ENCODE measurements at regions not wholly inside any gene's neighbourhood (a gene's known extent, or its start where the extent isn't known, plus 50 kb on each side); places are given as distances from the start of the nearest gene placed in this dataset.

- H2BK120ac ChIP-seq (ENCODE audit: insufficient read depth, low read length, poor library complexity): no peak overlapping the region
- WGBS (ENCODE audit: extremely low coverage, insufficient coverage, insufficient read length): no CpG with 5 or more reads among the region's 4 CpGs
Measured at GRCh38 chr12:77406219-77406905, 341.0 kb upstream of the E2F7 start.

DNA sequence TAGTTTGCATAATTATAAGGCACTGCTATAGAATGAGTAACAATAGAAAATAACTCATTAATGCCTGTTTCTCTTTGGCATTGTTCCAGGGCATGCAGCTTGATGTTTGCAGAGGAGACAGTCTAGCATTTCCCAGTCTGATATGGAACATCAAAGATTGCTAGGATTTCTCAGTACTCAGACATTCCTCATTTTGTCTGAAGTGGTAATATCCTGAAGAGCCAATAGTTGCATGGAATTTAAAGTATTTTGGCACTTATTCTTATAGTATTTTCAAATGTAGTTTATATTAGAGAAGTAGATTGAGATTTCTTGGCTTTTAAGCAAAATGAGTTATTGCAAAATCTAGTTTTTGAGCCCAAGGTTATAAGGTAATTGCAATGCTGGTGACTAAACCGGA is 337.3 kb upstream of the E2F7 start:
- H2AFZ ChIP-seq (ENCODE audit: insufficient read depth, low read length, poor library complexity): no peak overlapping the region
- no peak overlapping the region for H3K27ac ChIP-seq (ENCODE audit: low read depth, low read length)
- peak in 1 of 2 donors; percentile 14 for DNase-seq
- H3K27me3 ChIP-seq (ENCODE audit: insufficient read depth, low read length): no peaks in the 10 kb centered on the region
- H3K4ac ChIP-seq (ENCODE audit: low read depth, low read length): no peak overlapping the region
- H2AK5ac ChIP-seq (ENCODE audit: low read length): no peak overlapping the region
- H4K12ac ChIP-seq (ENCODE audit: low read depth, low read length): no peak overlapping the region
- H3K14ac ChIP-seq (ENCODE audit: low read length): no peak overlapping the region
- no peak overlapping the region for H2BK12ac ChIP-seq (ENCODE audit: low read length)
- H3K9ac ChIP-seq (ENCODE audit: low read length): no peak overlapping the region
- H4K91ac ChIP-seq (ENCODE audit: low read depth, low read length): no peak overlapping the region
- H2BK5ac ChIP-seq (ENCODE audit: low read depth, low read length, poor library complexity): no peak overlapping the region
- no peaks in the 10 kb centered on the region for H3K9me3 ChIP-seq (ENCODE audit: insufficient read depth, low read depth, low read length)
- no peak overlapping the region for H3K4me3 ChIP-seq (ENCODE audit: low read depth, low read length)
- H2BK120ac ChIP-seq (ENCODE audit: insufficient read depth, low read length, poor library complexity): no peak overlapping the region
- H3K36me3 ChIP-seq (ENCODE audit: control insufficient read depth in 1 of 2, insufficient read depth in 2 of 2, low read length in 2 of 2): no peaks in the 10 kb centered on the region
- no peaks in the 10 kb centered on the region for H3K79me1 ChIP-seq (ENCODE audit: low read length)
- H3K4me2 ChIP-seq (ENCODE audit: low read length): no peak overlapping the region
- H3K4me1 ChIP-seq (ENCODE audit: control insufficient read depth in 1 of 2, insufficient read depth in 2 of 2, low read length in 2 of 2): no peaks in the 10 kb centered on the region
- no peaks in the 10 kb centered on the region for H3K79me2 ChIP-seq (ENCODE audit: control insufficient read depth, insufficient read depth, low read length, poor library complexity)
- H3K18ac ChIP-seq (ENCODE audit: low read length): no peak overlapping the region
- H4K8ac ChIP-seq (ENCODE audit: low read depth, low read length): no peak overlapping the region
- WGBS (ENCODE audit: extremely low coverage, insufficient coverage, insufficient read length): no CpG with 5 or more reads among the region's 1 CpG
- no peak overlapping the region for H3K23ac ChIP-seq (ENCODE audit: low read length)

More at GRCh38 chr12:77406219-77406905, 341.0 kb upstream of the E2F7 start:
- H3K27ac ChIP-seq (ENCODE audit: low read depth, low read length): no peak overlapping the region
- no peak overlapping the region for H4K91ac ChIP-seq (ENCODE audit: low read depth, low read length)
- H3K9ac ChIP-seq (ENCODE audit: low read length): no peak overlapping the region
- H3K36me3 ChIP-seq (ENCODE audit: control insufficient read depth in 1 of 2, insufficient read depth in 2 of 2, low read length in 2 of 2): no peaks in the 10 kb centered on the region
- H2BK5ac ChIP-seq (ENCODE audit: low read depth, low read length, poor library complexity): no peak overlapping the region
- no peak overlapping the region for H3K4ac ChIP-seq (ENCODE audit: low read depth, low read length)
- H4K8ac ChIP-seq (ENCODE audit: low read depth, low read length): no peak overlapping the region
- H3K79me2 ChIP-seq (ENCODE audit: control insufficient read depth, insufficient read depth, low read length, poor library complexity): no peaks in the 10 kb centered on the region
- no peaks in the 10 kb centered on the region for H3K4me1 ChIP-seq (ENCODE audit: control insufficient read depth in 1 of 2, insufficient read depth in 2 of 2, low read length in 2 of 2)
- no peak overlapping the region for H3K4me2 ChIP-seq (ENCODE audit: low read length)
- H2BK12ac ChIP-seq (ENCODE audit: low read length): no peak overlapping the region
- no peak for DNase-seq
- no peak overlapping the region for H3K4me3 ChIP-seq (ENCODE audit: low read depth, low read length)
- H3K14ac ChIP-seq (ENCODE audit: low read length): no peak overlapping the region
- no peak overlapping the region for H4K12ac ChIP-seq (ENCODE audit: low read depth, low read length)
- no peaks in the 10 kb centered on the region for H3K9me3 ChIP-seq (ENCODE audit: insufficient read depth, low read depth, low read length)
- H3K18ac ChIP-seq (ENCODE audit: low read length): no peak overlapping the region
- no peak overlapping the region for H3K23ac ChIP-seq (ENCODE audit: low read length)
- H2AK5ac ChIP-seq (ENCODE audit: low read length): no peak overlapping the region
- H2AFZ ChIP-seq (ENCODE audit: insufficient read depth, low read length, poor library complexity): no peak overlapping the region
- no peaks in the 10 kb centered on the region for H3K79me1 ChIP-seq (ENCODE audit: low read length)
- H3K27me3 ChIP-seq (ENCODE audit: insufficient read depth, low read length): no peaks in the 10 kb centered on the region

- Histone ChIP-seq H3K36me3 (ENCODE audit: control insufficient read depth in 1 of 2, insufficient read depth in 2 of 2, low read length in 2 of 2) (no peaks in the 10 kb centered on the region), H3K14ac (ENCODE audit: low read length) (no peak overlapping the region), H3K4me2 (ENCODE audit: low read length) (no peak overlapping the region), H3K27me3 (ENCODE audit: insufficient read depth, low read length) (no peaks in the 10 kb centered on the region), H4K8ac (ENCODE audit: low read depth, low read length) (no peak overlapping the region), H2AFZ (ENCODE audit: insufficient read depth, low read length, poor library complexity) (no peak overlapping the region), H2AK5ac (ENCODE audit: low read length) (no peak overlapping the region), H4K91ac (ENCODE audit: low read depth, low read length) (no peak overlapping the region), H2BK5ac (ENCODE audit: low read depth, low read length, poor library complexity) (no peak overlapping the region), H3K79me1 (ENCODE audit: low read length) (no peaks in the 10 kb centered on the region), H4K12ac (ENCODE audit: low read depth, low read length) (no peak overlapping the region), H3K9me3 (ENCODE audit: insufficient read depth, low read depth, low read length) (no peaks in the 10 kb centered on the region), H3K4me3 (ENCODE audit: low read depth, low read length) (no peak overlapping the region), H2BK120ac (ENCODE audit: insufficient read depth, low read length, poor library complexity) (no peak overlapping the region), H3K18ac (ENCODE audit: low read length) (no peak overlapping the region), H3K4ac (ENCODE audit: low read depth, low read length) (no peak overlapping the region), H3K27ac (ENCODE audit: low read depth, low read length) (no peak overlapping the region), H2BK12ac (ENCODE audit: low read length) (no peak overlapping the region), H3K9ac (ENCODE audit: low read length) (no peak overlapping the region), H3K4me1 (ENCODE audit: control insufficient read depth in 1 of 2, insufficient read depth in 2 of 2, low read length in 2 of 2) (no peaks in the 10 kb centered on the region), H3K23ac (ENCODE audit: low read length) (no peak overlapping the region), H3K79me2 (ENCODE audit: control insufficient read depth, insufficient read depth, low read length, poor library complexity) (no peaks in the 10 kb centered on the region)
- DNase-seq: no peak
Measured at GRCh38 chr12:77401770-77402081, 336.4 kb upstream of the E2F7 start.

DNA sequence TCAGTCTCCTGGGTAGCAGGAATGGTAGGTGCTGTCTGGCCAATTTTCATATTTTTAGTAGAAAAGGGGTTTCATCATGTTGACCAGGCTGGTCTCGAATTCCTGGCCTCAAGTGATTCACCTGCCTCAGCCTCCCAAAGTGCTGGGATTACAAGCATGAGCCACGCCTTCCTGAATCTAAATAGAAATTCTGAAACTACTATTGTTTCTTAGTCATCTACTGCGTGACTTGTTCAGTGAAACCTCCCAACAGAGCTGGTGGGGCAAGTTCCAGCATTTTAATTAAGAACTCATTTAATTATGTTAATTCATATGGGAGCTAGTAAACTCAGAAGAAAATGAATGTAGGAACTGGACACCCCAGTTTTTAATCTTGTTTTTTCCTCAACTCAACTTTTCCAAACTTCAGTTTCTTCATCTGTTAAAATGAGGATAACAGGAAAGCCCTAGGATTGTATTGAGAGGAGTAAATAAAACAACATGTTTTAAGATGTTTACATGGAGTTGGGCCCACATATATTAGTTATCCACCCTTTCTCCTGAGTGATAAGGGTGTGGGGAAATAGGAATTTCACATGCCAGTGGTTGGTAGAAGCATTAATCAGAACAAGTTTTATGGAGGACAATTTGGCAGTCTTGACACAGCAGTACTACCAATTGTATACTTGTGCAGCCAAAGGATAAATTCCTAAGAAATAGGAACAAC is 335.8 kb upstream of the E2F7 start:
- Histone ChIP-seq H2BK5ac (ENCODE audit: low read depth, low read length, poor library complexity) (no peak overlapping the region), H3K4me3 (ENCODE audit: low read depth, low read length) (no peak overlapping the region), H3K79me1 (ENCODE audit: low read length) (no peaks in the 10 kb centered on the region), H2BK12ac (ENCODE audit: low read length) (no peak overlapping the region), H3K9ac (ENCODE audit: low read length) (no peak overlapping the region), H3K27ac (ENCODE audit: low read depth, low read length) (no peak overlapping the region), H2AK5ac (ENCODE audit: low read length) (no peak overlapping the region), H3K18ac (ENCODE audit: low read length) (no peak overlapping the region), H3K9me3 (ENCODE audit: insufficient read depth, low read depth, low read length) (no peaks in the 10 kb centered on the region), H3K79me2 (ENCODE audit: control insufficient read depth, insufficient read depth, low read length, poor library complexity) (no peaks in the 10 kb centered on the region), H3K4ac (ENCODE audit: low read depth, low read length) (no peak overlapping the region), H3K23ac (ENCODE audit: low read length) (no peak overlapping the region), H4K12ac (ENCODE audit: low read depth, low read length) (no peak overlapping the region), H3K14ac (ENCODE audit: low read length) (no peak overlapping the region), H2BK120ac (ENCODE audit: insufficient read depth, low read length, poor library complexity) (no peak overlapping the region), H3K4me1 (ENCODE audit: control insufficient read depth in 1 of 2, insufficient read depth in 2 of 2, low read length in 2 of 2) (no peaks in the 10 kb centered on the region), H3K4me2 (ENCODE audit: low read length) (no peak overlapping the region), H4K8ac (ENCODE audit: low read depth, low read length) (no peak overlapping the region), H2AFZ (ENCODE audit: insufficient read depth, low read length, poor library complexity) (no peak overlapping the region), H4K91ac (ENCODE audit: low read depth, low read length) (no peak overlapping the region), H3K27me3 (ENCODE audit: insufficient read depth, low read length) (no peaks in the 10 kb centered on the region), H3K36me3 (ENCODE audit: control insufficient read depth in 1 of 2, insufficient read depth in 2 of 2, low read length in 2 of 2) (no peaks in the 10 kb centered on the region)
- WGBS (ENCODE audit: extremely low coverage, insufficient coverage, insufficient read length): no CpG with 5 or more reads among the region's 3 CpGs
- DNase-seq: no peak
